ENCODE measurements at regions not wholly inside any gene's neighbourhood (a gene's known extent, or its start where the extent isn't known, plus 50 kb on each side); places are given as distances from the start of the nearest gene placed in this dataset.
"Not testable (repeated sequence)": the region's sequence is repeated elsewhere in the genome, so short reads cannot be mapped to it uniquely, and the experiment has no call there.

- H4K20me1 ChIP-seq (ENCODE audit: insufficient read depth, low read length); H3K4me3 ChIP-seq (ENCODE audit: insufficient read depth, low read length); DNase-seq (ENCODE audit: insufficient read length, low spot score, missing footprints); H3K36me3 ChIP-seq (ENCODE audit: insufficient read depth, low read length); H3K79me2 ChIP-seq (ENCODE audit: insufficient read depth, low read length); H3K9me3 ChIP-seq (ENCODE audit: low read depth, low read length); H3K27me3 ChIP-seq (ENCODE audit: insufficient read depth, low read length); H3K27ac ChIP-seq (ENCODE audit: low read depth, low read length); H2AFZ ChIP-seq (ENCODE audit: low read length); H3K4me1 ChIP-seq (ENCODE audit: insufficient read depth, low read length); H3K4me2 ChIP-seq (ENCODE audit: insufficient read depth, low read length): not testable (repeated sequence)
Observed at GRCh38 chr21:28008245-28008644, 984.4 kb downstream of the LTN1 start.

GRCh38 chr21:28003627-28004026, 989.0 kb downstream of the LTN1 start:
- not testable (repeated sequence) for H3K4me1 ChIP-seq (ENCODE audit: insufficient read depth, low read length); H3K4me3 ChIP-seq (ENCODE audit: insufficient read depth, low read length); H3K36me3 ChIP-seq (ENCODE audit: insufficient read depth, low read length); H3K27ac ChIP-seq (ENCODE audit: low read depth, low read length); H3K79me2 ChIP-seq (ENCODE audit: insufficient read depth, low read length); H2AFZ ChIP-seq (ENCODE audit: low read length); H3K4me2 ChIP-seq (ENCODE audit: insufficient read depth, low read length); DNase-seq (ENCODE audit: insufficient read length, low spot score, missing footprints); H3K9me3 ChIP-seq (ENCODE audit: low read depth, low read length); H4K20me1 ChIP-seq (ENCODE audit: insufficient read depth, low read length); H3K27me3 ChIP-seq (ENCODE audit: insufficient read depth, low read length)

- H3K36me3 ChIP-seq (ENCODE audit: insufficient read depth, low read length); H3K27ac ChIP-seq (ENCODE audit: low read depth, low read length); H3K4me1 ChIP-seq (ENCODE audit: insufficient read depth, low read length); H3K9me3 ChIP-seq (ENCODE audit: low read depth, low read length); H3K79me2 ChIP-seq (ENCODE audit: insufficient read depth, low read length); H4K20me1 ChIP-seq (ENCODE audit: insufficient read depth, low read length); H2AFZ ChIP-seq (ENCODE audit: low read length); H3K27me3 ChIP-seq (ENCODE audit: insufficient read depth, low read length); H3K4me3 ChIP-seq (ENCODE audit: insufficient read depth, low read length); DNase-seq (ENCODE audit: insufficient read length, low spot score, missing footprints); H3K4me2 ChIP-seq (ENCODE audit: insufficient read depth, low read length): not testable (repeated sequence)
Observed at GRCh38 chr21:27996906-27997305, 995.8 kb downstream of the LTN1 start.

GRCh38 chr21:27984663-27985325, 1007.9 kb downstream of the LTN1 start:
- not testable (repeated sequence) for H3K79me2 ChIP-seq (ENCODE audit: insufficient read depth, low read length); H4K20me1 ChIP-seq (ENCODE audit: insufficient read depth, low read length); DNase-seq (ENCODE audit: insufficient read length, low spot score, missing footprints); H2AFZ ChIP-seq (ENCODE audit: low read length); H3K4me1 ChIP-seq (ENCODE audit: insufficient read depth, low read length); H3K27me3 ChIP-seq (ENCODE audit: insufficient read depth, low read length); H3K9me3 ChIP-seq (ENCODE audit: low read depth, low read length); H3K4me3 ChIP-seq (ENCODE audit: insufficient read depth, low read length); H3K4me2 ChIP-seq (ENCODE audit: insufficient read depth, low read length); H3K27ac ChIP-seq (ENCODE audit: low read depth, low read length); H3K36me3 ChIP-seq (ENCODE audit: insufficient read depth, low read length)

GRCh38 chr21:27979446-27979845, 1012.6 kb upstream of the ADAMTS5 start:
- H3K36me3 ChIP-seq (ENCODE audit: insufficient read depth, low read length); H4K20me1 ChIP-seq (ENCODE audit: insufficient read depth, low read length); H3K4me1 ChIP-seq (ENCODE audit: insufficient read depth, low read length); H3K4me3 ChIP-seq (ENCODE audit: insufficient read depth, low read length); H3K4me2 ChIP-seq (ENCODE audit: insufficient read depth, low read length); H3K9me3 ChIP-seq (ENCODE audit: low read depth, low read length); DNase-seq (ENCODE audit: insufficient read length, low spot score, missing footprints); H3K27ac ChIP-seq (ENCODE audit: low read depth, low read length); H2AFZ ChIP-seq (ENCODE audit: low read length); H3K79me2 ChIP-seq (ENCODE audit: insufficient read depth, low read length); H3K27me3 ChIP-seq (ENCODE audit: insufficient read depth, low read length): not testable (repeated sequence)

- Histone ChIP-seq H4K20me1 (ENCODE audit: insufficient read depth, low read length) (no peaks in the 10 kb centered on the region), H3K9me3 (ENCODE audit: low read depth, low read length) (no peaks in the 10 kb centered on the region), H3K79me2 (ENCODE audit: insufficient read depth, low read length) (no peaks in the 10 kb centered on the region), H3K27ac (ENCODE audit: low read depth, low read length) (no peak overlapping the region), H3K27me3 (ENCODE audit: insufficient read depth, low read length) (no peaks in the 10 kb centered on the region), H3K36me3 (ENCODE audit: insufficient read depth, low read length) (no peaks in the 10 kb centered on the region), H3K4me2 (ENCODE audit: insufficient read depth, low read length) (no peak overlapping the region), H3K4me1 (ENCODE audit: insufficient read depth, low read length) (no peaks in the 10 kb centered on the region), H3K4me3 (ENCODE audit: insufficient read depth, low read length) (no peak overlapping the region), H2AFZ (ENCODE audit: low read length) (no peak overlapping the region)
- no peak for TF ChIP-seq CTCF (IDR thresholded peaks at IDR 0.05; ENCODE audit: extremely low read depth, low read depth, low read length)
- DNase-seq (ENCODE audit: insufficient read length, low spot score, missing footprints): no peak
Observed at GRCh38 chr21:27975514-27975913, 1008.6 kb upstream of the ADAMTS5 start.

GRCh38 chr21:27974152-27974551, 1007.3 kb upstream of the ADAMTS5 start:
- not testable (repeated sequence) for DNase-seq (ENCODE audit: insufficient read length, low spot score, missing footprints); H3K9me3 ChIP-seq (ENCODE audit: low read depth, low read length); H3K4me1 ChIP-seq (ENCODE audit: insufficient read depth, low read length); H3K4me2 ChIP-seq (ENCODE audit: insufficient read depth, low read length); H3K4me3 ChIP-seq (ENCODE audit: insufficient read depth, low read length); H3K27me3 ChIP-seq (ENCODE audit: insufficient read depth, low read length); H3K36me3 ChIP-seq (ENCODE audit: insufficient read depth, low read length); H3K79me2 ChIP-seq (ENCODE audit: insufficient read depth, low read length); H4K20me1 ChIP-seq (ENCODE audit: insufficient read depth, low read length); H3K27ac ChIP-seq (ENCODE audit: low read depth, low read length); H2AFZ ChIP-seq (ENCODE audit: low read length)

GRCh38 chr21:27968240-27968639, 1001.4 kb upstream of the ADAMTS5 start:
- not testable (repeated sequence) for H3K36me3 ChIP-seq (ENCODE audit: insufficient read depth, low read length); DNase-seq (ENCODE audit: insufficient read length, low spot score, missing footprints); H3K79me2 ChIP-seq (ENCODE audit: insufficient read depth, low read length); H4K20me1 ChIP-seq (ENCODE audit: insufficient read depth, low read length); H3K4me2 ChIP-seq (ENCODE audit: insufficient read depth, low read length); H3K4me1 ChIP-seq (ENCODE audit: insufficient read depth, low read length); H2AFZ ChIP-seq (ENCODE audit: low read length); H3K27ac ChIP-seq (ENCODE audit: low read depth, low read length); H3K4me3 ChIP-seq (ENCODE audit: insufficient read depth, low read length); H3K9me3 ChIP-seq (ENCODE audit: low read depth, low read length); H3K27me3 ChIP-seq (ENCODE audit: insufficient read depth, low read length)

Measured in osteoblast (primary cell).